Activated CD4-positive, CD25-positive, alpha-beta regulatory T cell (primary cell): ENCODE measurements at regions not wholly inside any gene's neighbourhood (a gene's known extent, or its start where the extent isn't known, plus 50 kb on each side); places are given as distances from the start of the nearest gene placed in this dataset.
"Not testable (repeated sequence)": the region's sequence is repeated elsewhere in the genome, so short reads cannot be mapped to it uniquely, and the experiment has no call there.

Source experiments
- DNase-seq, 4 experiments: peaks; one replicate each; lab custom pipeline; 2025; lab: John Stamatoyannopoulos, UW

DNA sequence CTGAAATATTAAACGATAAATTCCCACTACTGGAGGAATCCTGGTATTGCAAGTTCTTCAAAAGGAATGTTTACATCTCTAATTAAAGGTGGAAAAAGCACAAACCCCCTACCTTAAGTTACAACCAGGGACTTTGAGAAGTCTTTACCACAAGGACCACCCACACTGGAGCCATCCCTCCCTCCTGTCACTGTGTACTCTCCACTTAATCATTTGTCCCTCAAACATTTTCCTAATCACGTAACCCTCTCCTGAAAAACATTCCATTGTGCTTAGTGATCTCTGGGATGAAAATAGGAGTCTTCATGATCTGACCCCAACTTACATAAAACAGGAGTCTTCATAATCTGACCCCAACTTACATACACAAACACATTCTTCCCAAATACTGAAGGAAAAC lies 85.7 kb downstream of the SUCLG1 start:
- no peak for DNase-seq

- DNase-seq: no peak
These were observed 96.5 kb downstream of the SUCLG1 start for GRCh38 chr2:84362541-84362940.

GRCh38 chr2:84338069-84338468 lies 121.0 kb downstream of the SUCLG1 start:
- no peak for DNase-seq

- no peak for DNase-seq
These were observed 131.3 kb downstream of the SUCLG1 start for GRCh38 chr2:84327645-84328249.

DNA sequence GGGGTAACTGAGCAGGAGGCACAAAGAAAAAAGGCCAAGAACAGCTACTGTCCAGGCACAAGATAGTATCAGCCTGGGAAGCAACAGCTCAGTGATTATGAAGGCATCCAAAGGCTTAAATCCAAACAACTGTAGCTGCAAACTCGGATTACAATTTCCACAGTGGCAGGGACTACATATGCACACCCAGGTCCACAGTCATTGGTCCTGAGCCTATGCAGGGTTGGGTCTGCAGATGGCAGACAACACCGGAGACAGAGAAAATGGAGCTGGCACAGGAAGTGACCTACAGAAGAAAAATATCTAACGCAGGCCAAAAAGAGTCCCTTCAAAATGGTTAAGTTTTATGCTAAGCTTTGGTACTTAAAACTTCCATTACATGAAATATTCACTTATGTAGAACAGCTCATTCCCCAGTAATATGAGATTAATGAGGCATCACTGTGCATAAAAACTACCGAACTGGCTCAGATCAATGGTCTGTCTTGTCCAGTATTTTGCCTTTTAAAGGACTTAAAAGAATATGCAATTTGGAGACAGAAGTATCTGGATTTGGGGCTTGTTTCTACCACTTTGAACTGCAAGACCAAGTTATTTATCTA lies 132.1 kb downstream of the SUCLG1 start:
- DNase-seq: no peak

DNA sequence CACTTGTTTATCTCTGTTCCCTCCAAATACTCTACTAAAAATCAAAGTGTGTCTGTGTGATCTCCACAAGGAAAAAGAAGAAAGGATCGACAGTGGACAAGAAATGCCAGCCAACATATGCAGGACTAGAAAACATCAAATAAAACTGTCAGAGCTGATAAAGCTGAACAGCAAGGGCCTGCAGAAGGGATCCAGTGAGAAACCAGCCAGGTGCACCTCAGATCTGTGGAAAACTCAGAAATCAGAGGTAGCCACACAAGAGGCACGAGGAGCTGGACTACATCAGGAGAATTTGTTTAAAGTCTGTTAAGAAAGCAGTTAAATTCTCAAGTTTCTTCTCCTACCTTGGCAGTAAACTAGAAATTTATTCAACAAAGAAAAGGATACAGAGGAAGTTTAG lies 135.2 kb downstream of the SUCLG1 start:
- no peak for DNase-seq

GRCh38 chr2:84320940-84321339 lies 138.1 kb downstream of the SUCLG1 start:
- DNase-seq: no peak

DNA sequence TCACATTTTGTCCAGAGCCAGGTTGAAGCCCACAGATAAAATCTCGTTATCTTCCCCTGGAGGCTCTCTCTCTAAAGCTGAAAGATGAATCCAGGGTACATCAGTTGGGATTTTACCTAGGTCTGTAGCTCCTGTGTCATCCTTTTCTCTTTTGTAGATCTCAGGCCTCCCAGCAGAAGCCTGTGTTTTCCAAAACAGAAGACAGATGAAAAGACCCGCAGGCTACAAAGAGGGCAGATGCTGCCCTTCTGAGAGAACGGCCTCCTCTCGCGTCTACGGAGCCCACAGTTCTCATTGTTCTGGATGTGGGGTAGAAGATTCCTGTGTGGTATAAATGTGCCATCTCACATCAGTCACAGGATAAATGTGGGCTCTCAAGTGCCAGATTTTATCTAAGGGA lies 139.5 kb downstream of the SUCLG1 start:
- DNase-seq: no peak

DNA sequence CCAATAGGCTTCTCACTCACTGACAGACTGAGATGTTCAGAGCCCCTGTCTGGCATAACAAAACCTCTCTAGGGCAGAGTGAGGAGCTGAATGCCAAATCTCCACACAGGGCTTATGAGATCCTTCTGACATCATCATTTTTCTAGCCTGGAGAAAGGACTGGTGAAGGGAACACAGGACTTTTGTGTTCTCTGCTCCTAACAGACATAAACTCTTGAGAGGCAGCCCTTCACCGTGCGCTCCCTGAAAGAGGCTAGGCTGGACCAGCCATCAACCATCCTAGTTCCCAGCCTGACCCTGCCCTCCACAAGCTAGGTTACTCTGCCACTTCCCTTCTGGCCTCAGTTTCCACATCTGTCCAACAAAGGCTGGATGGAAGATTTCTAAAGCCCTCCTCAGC lies 141.9 kb downstream of the SUCLG1 start:
- DNase-seq: no peak

DNA sequence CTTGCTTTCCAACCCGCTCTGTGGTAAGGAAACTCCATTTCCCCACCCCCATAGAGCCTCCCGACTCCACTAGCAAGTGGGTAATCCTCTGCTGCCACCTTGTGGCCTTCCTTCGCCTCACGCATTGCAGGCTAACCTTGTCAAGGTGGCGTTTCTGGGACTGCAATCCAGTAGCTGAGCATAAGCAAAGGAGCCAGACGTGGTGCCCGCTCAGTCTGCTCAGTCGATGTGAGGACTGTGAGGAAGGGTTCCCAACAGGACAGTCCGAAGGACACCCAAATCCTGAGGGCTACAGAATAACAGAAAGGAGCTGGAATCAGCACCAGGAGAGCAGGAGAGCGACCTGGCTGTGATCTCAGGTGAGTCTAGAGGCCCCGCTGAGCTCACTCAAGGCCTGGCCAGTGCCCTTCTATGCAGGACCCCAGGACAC lies 144.2 kb downstream of the SUCLG1 start:
- DNase-seq: peak; percentile 32 to 66 (median 42)

GRCh38 chr2:84314250-84314649 lies 144.8 kb downstream of the SUCLG1 start:
- DNase-seq: no peak

GRCh38 chr2:84309281-84309680 lies 149.8 kb downstream of the SUCLG1 start:
- no peak for DNase-seq

DNA sequence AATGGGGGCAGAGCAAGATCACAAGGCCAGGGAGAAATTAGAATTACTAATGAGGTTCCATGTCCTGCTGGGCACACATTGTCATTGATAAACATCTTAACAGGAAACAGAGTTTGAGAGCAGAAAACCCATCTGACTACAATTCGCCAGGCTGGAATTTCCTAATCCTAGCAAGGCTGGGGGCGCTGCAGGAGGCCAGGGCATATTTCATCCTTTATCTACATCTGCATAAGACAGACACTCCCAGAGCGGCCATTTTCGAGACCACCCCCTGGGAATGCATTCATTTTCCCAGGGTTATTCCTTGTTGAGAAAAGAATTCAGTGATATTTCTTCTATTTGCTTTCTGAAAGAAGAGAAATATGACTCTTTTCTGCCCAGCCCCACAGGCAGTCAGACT lies 152.7 kb downstream of the SUCLG1 start:
- DNase-seq: no peak

GRCh38 chr2:84302513-84303412 lies 156.3 kb downstream of the SUCLG1 start:
- no peak for DNase-seq

DNA sequence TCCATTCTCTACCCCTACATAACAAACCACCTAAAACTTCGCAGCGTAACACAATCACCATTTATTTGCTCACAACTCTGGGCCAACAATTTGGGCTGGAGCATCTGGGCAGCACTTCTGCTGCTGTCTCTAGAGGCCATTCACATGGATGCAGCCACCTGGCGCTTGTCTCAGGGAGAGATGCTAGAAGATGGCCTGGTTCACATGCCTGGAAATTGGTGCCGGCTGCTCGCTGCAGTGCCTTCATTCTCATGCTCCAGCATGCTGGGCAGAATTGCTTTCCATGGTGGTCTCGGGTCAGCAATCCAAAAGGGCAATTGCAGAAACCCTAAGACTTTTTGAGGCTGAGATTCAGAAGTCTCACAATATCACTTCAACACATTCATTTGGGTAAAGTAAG lies 157.4 kb downstream of the SUCLG1 start:
- no peak for DNase-seq

GRCh38 chr2:84300696-84301029 lies 158.4 kb downstream of the SUCLG1 start:
- DNase-seq: no peak

- not testable (repeated sequence) for DNase-seq
These were observed 158.9 kb downstream of the SUCLG1 start for GRCh38 chr2:84300001-84300695.

DNA sequence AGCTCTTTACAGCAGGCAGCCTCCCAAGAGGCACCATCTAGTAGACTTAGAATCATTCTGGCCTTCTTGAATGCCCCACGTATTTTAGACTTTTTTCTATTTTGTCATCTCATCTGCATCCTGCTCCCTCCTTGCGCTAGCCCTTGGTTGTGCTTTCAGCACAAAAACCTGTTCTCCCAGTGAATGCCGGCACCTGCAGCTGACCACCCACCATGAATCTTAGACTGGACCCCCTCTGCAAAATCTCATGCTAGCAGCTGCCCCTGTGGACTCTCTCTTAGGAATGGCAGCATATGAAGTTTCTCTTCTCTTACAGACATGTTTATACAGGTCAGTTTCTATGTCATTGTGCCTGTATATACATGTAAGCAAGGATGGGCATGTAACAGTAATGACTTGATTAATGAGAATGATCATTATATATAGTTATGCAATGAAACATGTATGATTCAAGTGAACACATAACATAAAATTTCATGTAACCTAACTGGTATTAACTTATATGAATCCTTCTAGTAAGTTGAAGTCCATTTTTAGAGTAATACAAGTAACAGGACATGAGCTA lies 159.8 kb downstream of the SUCLG1 start:
- no peak for DNase-seq

GRCh38 chr2:84297155-84297554 lies 161.9 kb downstream of the SUCLG1 start:
- no peak for DNase-seq

- DNase-seq: no peak
These were observed 165.2 kb downstream of the SUCLG1 start for GRCh38 chr2:84293791-84294380.

DNA sequence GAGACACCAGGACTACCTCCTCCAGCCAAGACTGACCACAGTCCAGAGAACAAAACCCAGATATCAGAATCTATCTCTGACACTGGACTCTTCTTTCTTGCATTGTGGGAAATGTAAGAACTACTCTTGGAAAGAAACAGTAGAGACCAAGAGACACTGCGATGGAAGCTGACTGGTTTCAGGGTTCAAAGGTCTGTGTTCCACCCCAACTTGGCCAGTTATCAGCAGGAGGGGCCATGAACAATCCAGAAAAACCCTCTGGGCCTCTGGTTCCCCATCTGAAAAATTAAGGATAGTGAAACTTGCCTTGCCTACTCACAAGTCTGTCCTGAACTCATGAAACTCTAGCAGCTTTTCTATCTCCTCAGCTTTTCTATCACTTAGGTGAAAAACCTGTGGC lies 166.5 kb downstream of the SUCLG1 start:
- DNase-seq: no peak

DNA sequence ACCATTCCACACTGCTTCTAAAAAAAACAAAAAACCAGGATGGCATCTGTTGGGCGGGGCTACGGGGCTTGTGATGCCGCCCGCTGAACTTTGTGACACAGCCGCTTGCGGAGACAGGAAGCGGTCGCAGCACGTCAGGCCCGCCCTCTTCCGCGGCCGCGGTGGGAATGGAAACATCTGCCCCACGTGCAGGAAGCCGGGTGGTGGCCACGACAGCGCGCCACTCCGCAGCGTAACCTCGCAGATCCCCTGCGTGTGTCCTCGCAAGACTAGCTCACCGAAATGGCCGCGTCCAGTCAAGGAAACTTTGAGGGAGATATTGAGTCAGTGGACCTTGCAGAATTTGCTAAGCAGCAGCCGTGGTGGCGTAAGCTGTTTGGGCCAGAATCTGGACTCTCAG lies 168.5 kb downstream of the SUCLG1 start:
- no peak for DNase-seq
